ENCODE measurements at regions not wholly inside any gene's neighbourhood (a gene's known extent, or its start where the extent isn't known, plus 50 kb on each side); places are given as distances from the start of the nearest gene placed in this dataset.

- H3K36me3 ChIP-seq (ENCODE audit: control insufficient read depth, insufficient read depth, low read length): no peaks in the 10 kb centered on the region
- 89% methylated on average over 1 of the region's 4 CpGs for WGBS (ENCODE audit: insufficient coverage)
- H3K27ac ChIP-seq (ENCODE audit: low read depth, low read length): no peak overlapping the region
- no peak overlapping the region for H3K4me3 ChIP-seq (ENCODE audit: low read depth, low read length)
- no peak for DNase-seq (ENCODE audit: low read depth in 4 of 6, low spot score in 6 of 6)
- no peaks in the 10 kb centered on the region for H3K27me3 ChIP-seq (ENCODE audit: control insufficient read depth, insufficient read depth, low read length)
- H3K4me1 ChIP-seq (ENCODE audit: control insufficient read depth, insufficient read depth, low read length): no peaks in the 10 kb centered on the region
- H3K9me3 ChIP-seq (ENCODE audit: control insufficient read depth, insufficient read depth, low read length): no peaks in the 10 kb centered on the region
Observed at GRCh38 chr10:121101561-121101960, 250.4 kb downstream of the WDR11 start.

DNA sequence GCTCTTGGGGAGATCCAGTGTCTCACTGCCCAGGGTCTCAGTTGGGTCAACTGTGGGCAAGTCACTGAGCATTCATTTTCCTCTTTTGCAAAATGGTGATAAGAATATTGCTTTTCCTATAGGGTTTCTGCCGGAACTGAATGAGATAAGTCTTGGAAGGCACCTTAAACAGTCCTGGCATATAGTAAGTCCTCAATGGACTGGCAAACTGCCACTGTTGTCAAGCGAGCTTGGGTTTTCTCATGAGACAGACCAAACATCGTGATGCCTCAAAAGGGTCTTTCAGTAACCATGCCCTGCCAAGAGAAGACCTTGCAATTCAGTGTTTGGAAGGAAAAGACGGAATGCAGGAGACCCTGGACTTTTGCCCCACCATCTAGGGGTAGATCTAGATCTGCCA lies 251.5 kb downstream of the WDR11 start:
- Histone ChIP-seq H3K4me1 (ENCODE audit: control insufficient read depth, insufficient read depth, low read length) (no peaks in the 10 kb centered on the region), H3K27me3 (ENCODE audit: control insufficient read depth, insufficient read depth, low read length) (no peaks in the 10 kb centered on the region), H3K4me3 (ENCODE audit: low read depth, low read length) (no peak overlapping the region), H3K36me3 (ENCODE audit: control insufficient read depth, insufficient read depth, low read length) (no peaks in the 10 kb centered on the region), H3K27ac (ENCODE audit: low read depth, low read length) (no peak overlapping the region), H3K9me3 (ENCODE audit: control insufficient read depth, insufficient read depth, low read length) (no peaks in the 10 kb centered on the region)
- 66% methylated on average over 4 of the region's 4 CpGs for whole genome bisulfite sequencing (ENCODE audit: insufficient coverage)
- no peak for DNase-seq (ENCODE audit: low read depth in 4 of 6, low spot score in 6 of 6)

DNA sequence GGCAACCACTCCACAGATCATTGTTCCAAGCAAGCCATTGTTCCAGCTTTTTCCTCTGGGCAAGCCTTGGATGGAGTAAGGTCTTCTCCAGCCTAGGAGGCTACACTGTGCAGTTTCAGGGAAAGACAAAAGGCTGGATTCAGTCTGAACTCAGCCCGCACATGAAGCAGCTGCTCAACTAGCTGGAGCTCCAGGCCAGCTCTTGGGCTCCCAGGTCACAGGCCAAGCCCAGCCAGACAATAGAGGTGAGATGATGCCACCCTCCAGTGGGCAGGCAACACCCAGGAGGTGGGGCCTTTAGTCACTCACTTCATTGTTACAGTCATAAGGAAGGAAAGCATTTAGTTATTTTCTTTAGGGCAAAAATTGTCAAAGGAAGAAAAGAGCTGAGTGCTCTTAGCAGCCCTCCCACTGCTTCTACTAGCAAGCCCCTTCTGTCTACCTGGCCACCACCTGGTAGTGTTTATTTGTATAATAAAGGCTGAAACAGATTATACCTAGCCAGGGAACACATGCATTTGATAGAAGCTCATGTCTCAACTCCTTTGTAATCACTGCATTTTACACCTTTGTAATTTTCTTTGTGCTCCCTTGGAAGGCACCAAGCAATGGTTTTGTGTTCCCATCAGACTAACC lies 253.4 kb downstream of the WDR11 start:
- H3K27me3 ChIP-seq (ENCODE audit: control insufficient read depth, insufficient read depth, low read length): no peaks in the 10 kb centered on the region
- H3K9me3 ChIP-seq (ENCODE audit: control insufficient read depth, insufficient read depth, low read length): no peaks in the 10 kb centered on the region
- H3K4me3 ChIP-seq (ENCODE audit: low read depth, low read length): no peak overlapping the region
- 80% methylated on average over 1 of the region's 1 CpG for WGBS (ENCODE audit: insufficient coverage)
- no peak overlapping the region for H3K27ac ChIP-seq (ENCODE audit: low read depth, low read length)
- no peak for DNase-seq (ENCODE audit: low read depth in 4 of 6, low spot score in 6 of 6)
- H3K4me1 ChIP-seq (ENCODE audit: control insufficient read depth, insufficient read depth, low read length): no peaks in the 10 kb centered on the region
- no peaks in the 10 kb centered on the region for H3K36me3 ChIP-seq (ENCODE audit: control insufficient read depth, insufficient read depth, low read length)

- no peaks in the 10 kb centered on the region for H3K27me3 ChIP-seq (ENCODE audit: control insufficient read depth, insufficient read depth, low read length)
- H3K4me3 ChIP-seq (ENCODE audit: low read depth, low read length): no peak overlapping the region
- no peak for DNase-seq (ENCODE audit: low read depth in 4 of 6, low spot score in 6 of 6)
- H3K4me1 ChIP-seq (ENCODE audit: control insufficient read depth, insufficient read depth, low read length): no peaks in the 10 kb centered on the region
- 28% methylated on average over 2 of the region's 4 CpGs for WGBS (ENCODE audit: insufficient coverage)
- no peaks in the 10 kb centered on the region for H3K9me3 ChIP-seq (ENCODE audit: control insufficient read depth, insufficient read depth, low read length)
- no peak overlapping the region for H3K27ac ChIP-seq (ENCODE audit: low read depth, low read length)
- H3K36me3 ChIP-seq (ENCODE audit: control insufficient read depth, insufficient read depth, low read length): no peaks in the 10 kb centered on the region
Observed at GRCh38 chr10:121106611-121107010, 255.4 kb downstream of the WDR11 start.

- Histone ChIP-seq H3K36me3 (ENCODE audit: control insufficient read depth, insufficient read depth, low read length) (no peaks in the 10 kb centered on the region), H3K4me3 (ENCODE audit: low read depth, low read length) (no peak overlapping the region), H3K27ac (ENCODE audit: low read depth, low read length) (no peak overlapping the region), H3K9me3 (ENCODE audit: control insufficient read depth, insufficient read depth, low read length) (no peaks in the 10 kb centered on the region), H3K27me3 (ENCODE audit: control insufficient read depth, insufficient read depth, low read length) (no peaks in the 10 kb centered on the region), H3K4me1 (ENCODE audit: control insufficient read depth, insufficient read depth, low read length) (no peaks in the 10 kb centered on the region)
- DNase-seq (ENCODE audit: low read depth in 4 of 6, low spot score in 6 of 6): no peak
- WGBS (ENCODE audit: insufficient coverage): 100% methylated on average over 1 of the region's 3 CpGs
Observed at GRCh38 chr10:121108051-121108450, 256.9 kb downstream of the WDR11 start.

DNA sequence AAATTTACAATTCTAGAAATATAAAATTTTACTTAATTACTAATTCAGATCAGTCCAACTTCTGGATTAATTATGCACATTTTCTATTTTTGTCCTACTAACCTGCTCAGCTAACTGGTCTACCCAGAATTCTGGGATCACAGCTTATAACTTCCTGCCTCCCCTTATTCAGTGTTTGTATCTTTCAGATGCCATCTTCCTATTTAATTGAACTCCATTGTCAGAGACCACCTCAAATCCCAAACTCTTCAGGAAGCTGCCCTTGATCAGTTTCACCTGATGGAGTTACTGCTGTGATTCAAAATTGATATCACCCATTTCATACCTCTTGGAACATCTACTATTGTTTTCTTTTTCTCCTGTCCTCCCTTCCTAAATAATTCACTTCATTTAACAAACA lies 259.2 kb downstream of the WDR11 start:
- Histone ChIP-seq H3K36me3 (ENCODE audit: control insufficient read depth, insufficient read depth, low read length) (no peaks in the 10 kb centered on the region), H3K27me3 (ENCODE audit: control insufficient read depth, insufficient read depth, low read length) (no peaks in the 10 kb centered on the region), H3K4me3 (ENCODE audit: low read depth, low read length) (no peak overlapping the region), H3K27ac (ENCODE audit: low read depth, low read length) (no peak overlapping the region), H3K4me1 (ENCODE audit: control insufficient read depth, insufficient read depth, low read length) (no peaks in the 10 kb centered on the region), H3K9me3 (ENCODE audit: control insufficient read depth, insufficient read depth, low read length) (no peaks in the 10 kb centered on the region)
- DNase-seq (ENCODE audit: low read depth in 4 of 6, low spot score in 6 of 6): no peak

DNA sequence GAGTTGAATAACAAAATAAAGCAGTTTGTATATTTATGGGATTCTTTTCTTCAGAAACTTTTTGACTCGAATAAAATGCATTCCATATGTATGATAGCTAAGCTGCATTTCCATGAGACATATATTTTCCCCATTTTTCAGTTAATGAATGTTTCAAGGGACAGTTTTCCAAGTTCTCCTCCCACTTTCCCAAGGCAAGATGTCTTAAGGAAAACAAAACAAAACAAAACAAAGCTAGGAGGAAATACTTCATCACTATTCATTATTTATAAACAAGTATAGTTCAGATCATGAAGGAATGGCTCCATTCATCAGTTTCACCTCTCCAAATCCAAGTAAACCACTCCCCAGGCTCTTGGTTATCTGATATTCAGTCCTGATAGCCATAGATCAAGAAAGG lies 261.0 kb downstream of the WDR11 start:
- no peaks in the 10 kb centered on the region for H3K27me3 ChIP-seq (ENCODE audit: control insufficient read depth, insufficient read depth, low read length)
- H3K27ac ChIP-seq (ENCODE audit: low read depth, low read length): no peak overlapping the region
- no peaks in the 10 kb centered on the region for H3K36me3 ChIP-seq (ENCODE audit: control insufficient read depth, insufficient read depth, low read length)
- H3K4me3 ChIP-seq (ENCODE audit: low read depth, low read length): no peak overlapping the region
- DNase-seq (ENCODE audit: low read depth in 4 of 6, low spot score in 6 of 6): no peak
- peaks cover 3% of the 10 kb centered on the region for H3K9me3 ChIP-seq (ENCODE audit: control insufficient read depth, insufficient read depth, low read length)
- no peaks in the 10 kb centered on the region for H3K4me1 ChIP-seq (ENCODE audit: control insufficient read depth, insufficient read depth, low read length)
- no CpG with 5 or more reads among the region's 1 CpG for WGBS (ENCODE audit: insufficient coverage)

DNA sequence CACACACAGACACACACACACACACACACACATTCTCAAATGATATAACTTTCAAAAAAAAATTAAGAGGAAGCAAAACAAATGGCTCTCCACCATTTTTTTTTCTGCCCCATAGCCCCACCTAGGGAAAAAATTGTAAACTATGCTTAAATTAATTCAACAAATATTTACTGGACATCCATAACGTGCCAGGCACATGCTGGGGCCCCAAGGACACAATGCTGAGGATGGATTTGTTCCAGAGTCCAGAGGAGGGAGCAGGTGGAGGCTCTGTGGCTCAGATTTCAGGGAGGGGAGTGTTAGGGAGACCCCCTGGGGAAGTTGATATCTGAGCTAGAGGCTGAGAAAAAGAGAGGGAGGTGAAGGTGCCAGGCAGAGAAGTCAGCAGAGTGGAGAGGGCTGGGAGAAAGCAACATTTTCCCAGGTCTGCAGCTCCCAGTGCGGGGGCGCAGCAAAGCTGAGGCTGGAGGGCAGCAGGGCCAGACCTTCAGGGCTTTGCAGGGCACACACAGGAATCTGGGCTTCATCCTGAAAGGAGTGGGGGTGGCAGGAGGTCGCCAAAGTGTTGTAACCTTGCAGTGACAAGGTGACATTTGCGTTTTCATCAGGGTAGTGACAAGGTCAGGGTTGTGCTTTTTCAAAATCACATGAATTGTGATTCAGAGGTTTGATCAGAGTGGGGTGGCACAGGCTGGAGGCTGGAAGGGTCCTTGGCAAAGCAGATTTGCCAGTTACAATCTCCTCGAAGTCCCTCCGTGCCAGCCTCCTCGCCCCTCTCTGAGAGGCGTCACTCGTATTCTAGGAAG lies 261.6 kb downstream of the WDR11 start:
- H3K4me3 ChIP-seq (ENCODE audit: low read depth, low read length): no peak overlapping the region
- no peak for DNase-seq (ENCODE audit: low read depth in 4 of 6, low spot score in 6 of 6)
- 83% methylated on average over 10 of the region's 10 CpGs for WGBS (ENCODE audit: insufficient coverage)

GRCh38 chr10:121113385-121113696 lies 262.2 kb downstream of the WDR11 start:
- peaks cover 3% of the 10 kb centered on the region for H3K9me3 ChIP-seq (ENCODE audit: control insufficient read depth, insufficient read depth, low read length)
- H3K27me3 ChIP-seq (ENCODE audit: control insufficient read depth, insufficient read depth, low read length): no peaks in the 10 kb centered on the region
- H3K4me3 ChIP-seq (ENCODE audit: low read depth, low read length): no peak overlapping the region
- H3K4me1 ChIP-seq (ENCODE audit: control insufficient read depth, insufficient read depth, low read length): no peaks in the 10 kb centered on the region
- no peak overlapping the region for H3K27ac ChIP-seq (ENCODE audit: low read depth, low read length)
- no peaks in the 10 kb centered on the region for H3K36me3 ChIP-seq (ENCODE audit: control insufficient read depth, insufficient read depth, low read length)
- DNase-seq (ENCODE audit: low read depth in 4 of 6, low spot score in 6 of 6): no peak

More for the DNA sequence above, 261.6 kb downstream of the WDR11 start:
- Histone ChIP-seq H3K27me3 (ENCODE audit: control insufficient read depth, insufficient read depth, low read length) (no peaks in the 10 kb centered on the region), H3K36me3 (ENCODE audit: control insufficient read depth, insufficient read depth, low read length) (no peaks in the 10 kb centered on the region), H3K4me1 (ENCODE audit: control insufficient read depth, insufficient read depth, low read length) (no peaks in the 10 kb centered on the region), H3K27ac (ENCODE audit: low read depth, low read length) (no peak overlapping the region), H3K9me3 (ENCODE audit: control insufficient read depth, insufficient read depth, low read length) (peaks cover 3% of the 10 kb centered on the region)

DNA sequence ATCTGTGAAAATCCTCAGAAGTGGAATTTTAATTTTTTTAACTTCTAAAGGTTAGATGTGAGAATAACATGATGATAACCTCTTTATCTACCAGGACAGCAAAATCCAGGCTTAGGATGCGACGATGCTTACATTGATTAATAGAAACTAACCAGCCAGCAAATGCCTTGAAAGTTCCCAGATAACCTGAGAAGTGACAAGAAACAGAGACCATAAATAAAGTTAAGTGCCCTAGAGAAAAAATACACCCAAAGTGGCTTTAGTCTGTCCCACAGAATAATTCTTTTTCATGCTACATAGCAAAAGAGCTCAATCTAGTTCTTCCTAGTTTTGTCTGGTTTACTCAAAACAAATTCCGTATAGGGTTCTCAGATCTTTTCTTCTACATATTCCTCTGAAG lies 262.7 kb downstream of the WDR11 start:
- DNase-seq (ENCODE audit: low read depth in 4 of 6, low spot score in 6 of 6): no peak

More for the DNA sequence above, 262.7 kb downstream of the WDR11 start:
- Histone ChIP-seq H3K4me1 (ENCODE audit: control insufficient read depth, insufficient read depth, low read length) (no peaks in the 10 kb centered on the region), H3K27ac (ENCODE audit: low read depth, low read length) (no peak overlapping the region), H3K36me3 (ENCODE audit: control insufficient read depth, insufficient read depth, low read length) (no peaks in the 10 kb centered on the region), H3K9me3 (ENCODE audit: control insufficient read depth, insufficient read depth, low read length) (peaks cover 3% of the 10 kb centered on the region), H3K4me3 (ENCODE audit: low read depth, low read length) (no peak overlapping the region), H3K27me3 (ENCODE audit: control insufficient read depth, insufficient read depth, low read length) (no peaks in the 10 kb centered on the region)
- WGBS (ENCODE audit: insufficient coverage): no CpG with 5 or more reads among the region's 3 CpGs
